ENCODE measurements at regions not wholly inside any gene's neighbourhood (a gene's known extent, or its start where the extent isn't known, plus 50 kb on each side); places are given as distances from the start of the nearest gene placed in this dataset.

DNA sequence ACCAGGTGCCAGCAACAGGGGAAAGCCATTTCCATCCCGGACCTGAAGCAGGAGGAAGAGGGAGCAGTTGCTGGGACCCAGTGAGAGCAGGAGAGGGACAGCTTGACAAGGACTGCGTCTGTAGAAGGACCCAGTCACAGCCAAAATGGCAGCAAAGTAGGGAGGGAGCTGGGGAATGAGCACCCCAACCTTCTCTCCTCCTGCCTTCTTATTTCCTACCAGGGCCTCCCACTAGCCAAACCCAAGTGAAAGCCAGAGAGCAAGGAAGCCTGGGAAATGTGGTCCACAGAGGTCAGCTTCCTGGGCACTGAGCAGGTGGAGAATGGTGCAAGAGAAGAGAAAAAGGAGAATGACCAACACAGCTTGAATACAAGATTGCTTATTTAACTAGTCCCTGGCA is 108.5 kb upstream of the MYL2 start:
- no peak for TF ChIP-seq POLR2A (IDR thresholded peaks at IDR 0.05)
- TF ChIP-seq, protein P1, sequence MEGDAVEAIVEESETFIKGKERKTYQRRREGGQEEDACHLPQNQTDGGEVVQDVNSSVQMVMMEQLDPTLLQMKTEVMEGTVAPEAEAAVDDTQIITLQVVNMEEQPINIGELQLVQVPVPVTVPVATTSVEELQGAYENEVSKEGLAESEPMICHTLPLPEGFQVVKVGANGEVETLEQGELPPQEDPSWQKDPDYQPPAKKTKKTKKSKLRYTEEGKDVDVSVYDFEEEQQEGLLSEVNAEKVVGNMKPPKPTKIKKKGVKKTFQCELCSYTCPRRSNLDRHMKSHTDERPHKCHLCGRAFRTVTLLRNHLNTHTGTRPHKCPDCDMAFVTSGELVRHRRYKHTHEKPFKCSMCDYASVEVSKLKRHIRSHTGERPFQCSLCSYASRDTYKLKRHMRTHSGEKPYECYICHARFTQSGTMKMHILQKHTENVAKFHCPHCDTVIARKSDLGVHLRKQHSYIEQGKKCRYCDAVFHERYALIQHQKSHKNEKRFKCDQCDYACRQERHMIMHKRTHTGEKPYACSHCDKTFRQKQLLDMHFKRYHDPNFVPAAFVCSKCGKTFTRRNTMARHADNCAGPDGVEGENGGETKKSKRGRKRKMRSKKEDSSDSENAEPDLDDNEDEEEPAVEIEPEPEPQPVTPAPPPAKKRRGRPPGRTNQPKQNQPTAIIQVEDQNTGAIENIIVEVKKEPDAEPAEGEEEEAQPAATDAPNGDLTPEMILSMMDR (IDR thresholded peaks at IDR 0.05), result no peak
- TF ChIP-seq POLR2AphosphoS5 (IDR thresholded peaks at IDR 0.05), result no peak

Data from breast epithelium (tissue), 3 donors.